ENCODE measurements at regions not wholly inside any gene's neighbourhood (a gene's known extent, or its start where the extent isn't known, plus 50 kb on each side); places are given as distances from the start of the nearest gene placed in this dataset.
"Not testable (repeated sequence)": the region's sequence is repeated elsewhere in the genome, so short reads cannot be mapped to it uniquely, and the experiment has no call there.

DNA sequence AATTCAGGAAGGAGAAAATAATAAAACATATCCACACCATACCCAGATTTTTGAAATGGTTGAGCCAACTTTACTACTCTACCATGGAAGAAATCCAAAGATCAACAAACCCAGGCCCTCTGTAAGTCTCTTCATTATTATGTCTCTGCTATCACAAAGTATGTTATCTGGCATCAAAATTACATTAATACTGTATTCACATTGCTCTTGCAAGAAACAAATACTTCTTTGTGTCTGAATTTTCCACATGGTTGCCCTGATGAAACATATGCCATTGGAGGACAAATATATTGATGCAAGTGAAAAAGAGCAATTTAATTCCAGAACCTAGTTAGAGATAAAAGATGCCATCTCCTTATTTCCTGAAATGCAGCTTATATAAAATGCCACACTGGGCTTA, 204.0 kb downstream of the FZD1 start:
- no peak overlapping the region for H3K4me3 ChIP-seq (ENCODE audit: low read depth, low read length)
- no peak for DNase-seq (ENCODE audit: low read depth)
- TF ChIP-seq, protein P1, sequence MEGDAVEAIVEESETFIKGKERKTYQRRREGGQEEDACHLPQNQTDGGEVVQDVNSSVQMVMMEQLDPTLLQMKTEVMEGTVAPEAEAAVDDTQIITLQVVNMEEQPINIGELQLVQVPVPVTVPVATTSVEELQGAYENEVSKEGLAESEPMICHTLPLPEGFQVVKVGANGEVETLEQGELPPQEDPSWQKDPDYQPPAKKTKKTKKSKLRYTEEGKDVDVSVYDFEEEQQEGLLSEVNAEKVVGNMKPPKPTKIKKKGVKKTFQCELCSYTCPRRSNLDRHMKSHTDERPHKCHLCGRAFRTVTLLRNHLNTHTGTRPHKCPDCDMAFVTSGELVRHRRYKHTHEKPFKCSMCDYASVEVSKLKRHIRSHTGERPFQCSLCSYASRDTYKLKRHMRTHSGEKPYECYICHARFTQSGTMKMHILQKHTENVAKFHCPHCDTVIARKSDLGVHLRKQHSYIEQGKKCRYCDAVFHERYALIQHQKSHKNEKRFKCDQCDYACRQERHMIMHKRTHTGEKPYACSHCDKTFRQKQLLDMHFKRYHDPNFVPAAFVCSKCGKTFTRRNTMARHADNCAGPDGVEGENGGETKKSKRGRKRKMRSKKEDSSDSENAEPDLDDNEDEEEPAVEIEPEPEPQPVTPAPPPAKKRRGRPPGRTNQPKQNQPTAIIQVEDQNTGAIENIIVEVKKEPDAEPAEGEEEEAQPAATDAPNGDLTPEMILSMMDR (IDR thresholded peaks at IDR 0.05; ENCODE audit: insufficient read depth, low read depth, low read length, missing control alignments) = no peak

DNA sequence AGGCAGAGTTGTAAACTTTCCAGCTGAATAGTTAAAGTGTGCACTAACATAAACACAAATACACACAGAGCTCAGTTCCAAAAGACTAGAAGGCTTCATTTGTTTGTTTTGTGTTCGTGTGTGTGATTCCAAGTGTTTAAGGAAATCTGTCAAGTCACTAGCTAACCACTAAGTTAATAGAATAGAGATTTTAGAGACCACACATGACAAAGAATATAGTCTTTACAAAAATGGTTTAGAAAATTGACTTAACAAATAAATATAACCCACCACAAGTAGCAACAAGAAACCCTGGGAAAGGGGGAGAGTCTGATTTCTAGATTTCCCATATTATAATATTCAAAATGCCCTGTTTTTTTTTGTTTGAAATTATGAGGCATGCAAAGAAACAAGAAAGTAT, 209.4 kb downstream of the FZD1 start:
- DNase-seq (ENCODE audit: low read depth) = no peak
- no peak overlapping the region for H3K4me3 ChIP-seq (ENCODE audit: low read depth, low read length)
- TF ChIP-seq, protein P1 (IDR thresholded peaks at IDR 0.05; ENCODE audit: insufficient read depth, low read depth, low read length, missing control alignments) = no peak

DNA sequence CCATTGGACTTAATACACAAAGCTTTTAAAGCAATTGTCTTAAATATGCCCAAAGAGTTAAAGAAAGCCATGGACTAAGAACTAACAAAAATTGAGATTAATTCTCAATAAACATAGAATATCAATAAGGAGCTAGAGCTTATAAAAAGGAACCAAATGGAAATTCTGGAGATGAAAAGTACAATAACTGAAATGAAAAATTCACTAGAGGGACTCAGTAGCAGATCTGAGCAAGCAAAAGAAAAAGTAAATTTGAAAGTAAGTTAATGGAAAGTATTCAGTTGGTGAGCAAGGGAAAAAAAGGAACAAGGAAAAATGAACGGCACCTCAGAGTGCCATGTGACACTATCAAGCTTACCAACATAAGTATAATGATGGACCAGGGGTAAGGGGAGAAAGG, 209.8 kb downstream of the FZD1 start:
- DNase-seq (ENCODE audit: low read depth) = no peak
- no peak overlapping the region for H3K4me3 ChIP-seq (ENCODE audit: low read depth, low read length)
- TF ChIP-seq, protein P1 (IDR thresholded peaks at IDR 0.05; ENCODE audit: insufficient read depth, low read depth, low read length, missing control alignments) = no peak

DNA sequence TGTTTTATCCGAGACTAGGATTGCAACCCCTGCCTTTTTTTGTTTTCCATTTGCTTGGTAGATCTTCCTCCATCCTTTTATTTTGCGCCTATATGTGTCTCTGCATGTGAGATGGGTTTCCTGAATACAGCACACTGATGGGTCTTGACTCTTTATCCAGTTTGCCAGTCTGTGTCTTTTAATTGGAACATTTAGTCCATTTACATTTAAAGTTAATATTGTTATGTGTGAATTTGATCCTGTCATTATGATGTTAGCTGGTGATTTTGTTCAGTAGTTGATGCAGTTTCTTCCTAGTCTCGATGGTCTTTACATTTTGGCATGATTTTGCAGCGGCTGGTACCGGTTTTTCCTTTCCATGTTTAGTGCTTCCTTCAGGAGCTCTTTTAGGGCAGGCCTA, 216.2 kb downstream of the FZD1 start:
- not testable (repeated sequence) for DNase-seq (ENCODE audit: low read depth); H3K4me3 ChIP-seq (ENCODE audit: low read depth, low read length)

DNA sequence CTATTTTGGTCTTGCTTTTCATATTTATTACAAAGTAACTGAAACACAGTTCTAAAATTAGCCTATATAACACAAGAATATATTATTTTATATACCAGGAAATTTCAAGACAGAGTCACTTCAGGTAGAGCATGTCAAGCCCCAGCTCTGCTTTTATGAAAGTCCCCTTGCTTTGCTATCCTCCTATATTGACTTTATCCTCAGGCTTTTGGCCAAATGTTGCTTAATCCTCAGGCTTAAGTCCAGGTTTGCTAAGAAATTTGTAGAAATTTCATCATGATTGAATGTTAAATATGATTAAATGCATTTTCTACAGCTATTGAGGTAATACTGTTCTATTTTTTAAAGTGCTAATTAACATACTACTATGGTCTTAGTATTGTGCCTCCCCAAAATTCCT, 227.6 kb downstream of the FZD1 start:
- H3K4me3 ChIP-seq (ENCODE audit: low read depth, low read length) = no peak overlapping the region
- DNase-seq (ENCODE audit: low read depth) = no peak
- TF ChIP-seq, protein P1 (IDR thresholded peaks at IDR 0.05; ENCODE audit: insufficient read depth, low read depth, low read length, missing control alignments) = no peak

DNA sequence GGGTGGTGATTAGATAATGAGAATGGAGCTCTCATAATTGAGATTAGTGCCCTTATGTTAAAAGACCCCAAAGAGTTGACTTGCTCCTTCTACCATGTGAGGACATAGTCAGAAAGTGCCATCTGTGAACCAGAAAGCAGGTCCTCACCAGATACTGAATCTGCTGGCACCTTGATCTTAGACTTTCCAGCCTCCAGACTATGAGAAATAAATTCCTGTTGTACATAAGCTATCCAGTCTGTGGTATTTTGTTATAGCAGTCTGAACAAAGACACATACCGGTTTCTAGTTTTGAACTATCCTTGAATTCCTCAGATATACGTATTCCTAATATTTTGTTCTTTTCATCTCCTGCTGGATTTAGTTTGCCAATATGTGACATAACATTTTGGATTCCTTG, 228.1 kb downstream of the FZD1 start:
- no peak overlapping the region for H3K4me3 ChIP-seq (ENCODE audit: low read depth, low read length)
- DNase-seq (ENCODE audit: low read depth) = no peak
- TF ChIP-seq, protein P1 (IDR thresholded peaks at IDR 0.05; ENCODE audit: insufficient read depth, low read depth, low read length, missing control alignments) = no peak

DNA sequence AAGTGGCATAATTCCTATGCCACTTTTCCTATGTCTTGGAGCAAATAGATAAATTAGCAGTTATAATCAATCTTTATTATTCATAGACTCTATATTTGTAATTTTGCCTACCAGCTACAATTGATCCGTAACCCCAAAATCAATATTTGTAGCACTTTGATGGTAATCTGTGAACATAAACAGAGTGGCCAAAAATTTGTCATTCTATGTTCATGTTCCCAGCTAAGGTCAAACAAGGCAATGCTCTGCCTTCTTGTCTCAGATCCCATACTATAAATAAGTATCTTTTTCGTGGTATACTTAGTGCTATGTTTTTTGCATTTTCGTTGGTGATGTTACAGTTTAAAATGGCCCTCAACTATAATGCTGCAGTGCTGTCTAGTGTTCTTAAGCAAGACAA, 228.5 kb downstream of the FZD1 start:
- TF ChIP-seq, protein P1 (IDR thresholded peaks at IDR 0.05; ENCODE audit: insufficient read depth, low read depth, low read length, missing control alignments) = no peak
- H3K4me3 ChIP-seq (ENCODE audit: low read depth, low read length) = no peak overlapping the region
- DNase-seq (ENCODE audit: low read depth) = no peak

DNA sequence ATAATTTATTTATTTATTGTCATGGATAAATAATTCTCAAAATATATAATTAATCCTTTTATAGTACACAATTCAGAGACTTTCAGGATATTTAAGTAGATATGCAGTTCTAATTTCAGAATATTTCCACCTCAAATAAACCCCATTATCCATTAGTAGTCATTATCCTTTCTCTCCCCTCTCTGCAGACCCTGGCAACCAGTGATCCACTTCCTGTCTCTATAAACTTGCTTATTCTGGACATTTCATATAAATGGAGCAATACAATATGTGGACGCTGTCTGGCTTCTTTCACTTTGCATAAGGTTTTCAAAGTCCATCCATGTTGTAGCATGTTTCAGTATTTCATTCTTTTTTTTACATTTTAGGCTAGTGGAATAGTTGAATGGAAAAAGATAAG, 230.2 kb downstream of the FZD1 start:
- TF ChIP-seq, protein P1 (IDR thresholded peaks at IDR 0.05; ENCODE audit: insufficient read depth, low read depth, low read length, missing control alignments) = no peak
- no peak for DNase-seq (ENCODE audit: low read depth)
- H3K4me3 ChIP-seq (ENCODE audit: low read depth, low read length) = no peak overlapping the region
